Retinal pigment epithelial cell (primary cell): ENCODE measurements at regions not wholly inside any gene's neighbourhood (a gene's known extent, or its start where the extent isn't known, plus 50 kb on each side); places are given as distances from the start of the nearest gene placed in this dataset.

Experiments used
- DNase-seq: peaks from one replicate; pipeline ENCODE4 v3.0.0-alpha.2; 2010; ENCODE audit warnings: low read depth
- H3K4me3 ChIP-seq: 2 replicates; pipeline ENCODE4 v1.5.1; 2011; ENCODE audit warnings: mild to moderate bottlenecking, low read length, control low read depth, moderate library complexity
- CTCF ChIP-seq: conservative IDR thresholded peaks from 2 replicates; pipeline ENCODE4 v1.5.1; 2011; ENCODE audit warnings: low read depth, low read length, control low read depth, inconsistent platforms

- H3K4me3 ChIP-seq, result no peak overlapping the region
- no peak for DNase-seq
- TF ChIP-seq CTCF, result no peak
Observed at GRCh38 chr3:182388506-182388905, 404.8 kb upstream of the ATP11B start.

GRCh38 chr3:182389071-182389815, 404.1 kb upstream of the ATP11B start:
- no peak for TF ChIP-seq CTCF
- H3K4me3 ChIP-seq, result no peak overlapping the region
- no peak for DNase-seq

GRCh38 chr3:182390421-182390820, 402.9 kb upstream of the ATP11B start:
- H3K4me3 ChIP-seq, result no peak overlapping the region
- TF ChIP-seq CTCF, result no peak
- DNase-seq, result no peak

GRCh38 chr3:182392182-182392937, 400.9 kb upstream of the ATP11B start:
- TF ChIP-seq CTCF, result no peak
- DNase-seq, result no peak

GRCh38 chr3:182393151-182393550, 400.2 kb upstream of the ATP11B start:
- no peak overlapping the region for H3K4me3 ChIP-seq
- no peak for TF ChIP-seq CTCF
- DNase-seq, result no peak

More at GRCh38 chr3:182392182-182392937, 400.9 kb upstream of the ATP11B start:
- H3K4me3 ChIP-seq, result no peak overlapping the region

GRCh38 chr3:182393830-182394367, 399.4 kb upstream of the ATP11B start:
- no peak for DNase-seq
- no peak for TF ChIP-seq CTCF

More at GRCh38 chr3:182393830-182394367, 399.4 kb upstream of the ATP11B start:
- no peak overlapping the region for H3K4me3 ChIP-seq
